Body of pancreas (tissue), 4 donors: ENCODE measurements at regions not wholly inside any gene's neighbourhood (a gene's known extent, or its start where the extent isn't known, plus 50 kb on each side); places are given as distances from the start of the nearest gene placed in this dataset.

ENCODE experiments used
- ATAC-seq: fragments of 150-250 bp; one replicate; pipeline ENCODE4 v1.9.1; 2016
- DNase-seq, 4 donors: peaks; one replicate each; pipeline ENCODE4 v3.0.0-alpha.2; 2019
- H3K27ac ChIP-seq, 4 donors: fragments of 200-600 bp; sonication (generic); 1 replicate in 3 of 4; 2 replicates in 1 of 4; pipeline versions ENCODE4 v1.5.1 to v1.6.1; 2016 to 2019; ENCODE audit warnings: mild to moderate bottlenecking in 1 of 4, mixed read lengths in 1 of 4, moderate library complexity in 1 of 4
- H3K27me3 ChIP-seq, 2 donors: fragments of 200-600 bp; sonication (generic); one replicate each; pipeline ENCODE4 v1.6.0; 2016; ENCODE audit warnings: mild to moderate bottlenecking in 1 of 2
- H3K36me3 ChIP-seq, 2 donors: fragments of 200-600 bp; sonication (generic); replicated peaks in 1 of 2; 2 replicates each; pipeline ENCODE4 v1.5.1; 2016; ENCODE audit warnings: low read depth in 2 of 2; ENCODE audit not compliant: insufficient read depth in 1 of 2
- H3K4me1 ChIP-seq: fragments of 200-600 bp; sonication (generic); one replicate; pipeline ENCODE4 v1.6.0; 2016
- H3K4me3 ChIP-seq, 2 donors: fragments of 200-600 bp; sonication (generic); 1 replicate in 1 of 2; 2 replicates in 1 of 2; pipeline ENCODE4 v1.5.1; 2016 to 2019
- H3K9me3 ChIP-seq, 3 donors: fragments of 200-600 bp; sonication (generic); 1 replicate in 2 of 3; 2 replicates in 1 of 3; pipeline ENCODE4 v1.5.1; 2016
- CTCF ChIP-seq, 7 experiments: fragments of 450-650 bp in 4 of 7; fragments of 200-600 bp in 3 of 7; sonication (generic) in 3 of 7; IDR thresholded peaks; one replicate each; pipeline ENCODE4 v1.5.1; 2016 to 2019; ENCODE audit warnings: antibody characterized with exemption in 7 of 7
- POLR2A ChIP-seq, 3 donors: fragments of 450-650 bp; IDR thresholded peaks; one replicate each; pipeline ENCODE4 v1.6.1; 2016; ENCODE audit warnings: antibody characterized with exemption in 3 of 3, mild to moderate bottlenecking in 2 of 3
- WGBS, 2 donors: methylation state at CpG; one replicate each; pipeline ENCODE4 v1.1.5; 2017; 5-methylcytosine and 5-hydroxymethylcytosine counted together
- intact Hi-C: fragments of 100-400 bp; cut with DNase I; formaldehyde crosslinking; loops from one replicate; pipeline ENCODE4 v1.15.1; 2023

- TF ChIP-seq CTCF (IDR thresholded peaks at IDR 0.05) (no peak), POLR2A (IDR thresholded peaks at IDR 0.05) (no peak)
- Histone ChIP-seq H3K4me1 (no peaks in the 10 kb centered on the region), H3K27ac (no peak overlapping the region), H3K4me3 (no peak overlapping the region), H3K9me3 (no peaks in the 10 kb centered on the region), H3K27me3 (no peaks in the 10 kb centered on the region), H3K36me3 (no peaks in the 10 kb centered on the region)
- intact Hi-C loops: no loop called here
- 52 to 53% methylated on average over 1 of the region's 1 CpG for WGBS, 2 donors
- ATAC-seq (no peak), DNase-seq (no peak)
Observed at GRCh38 chr2:125681576-125681975, 974.4 kb upstream of the GYPC start.

- TF ChIP-seq CTCF (IDR thresholded peaks at IDR 0.05) (no peak), POLR2A (IDR thresholded peaks at IDR 0.05) (no peak)
- Histone ChIP-seq H3K27me3 (no peaks in the 10 kb centered on the region), H3K27ac (no peak overlapping the region), H3K9me3 (no peaks in the 10 kb centered on the region), H3K4me3 (no peak overlapping the region), H3K36me3 (no peaks in the 10 kb centered on the region), H3K4me1 (no peaks in the 10 kb centered on the region)
- ATAC-seq (no peak), DNase-seq (no peak)
- WGBS, 2 donors: 61 to 75% methylated on average over 3 of the region's 3 CpGs
- intact Hi-C loops: no loop called here
Observed at GRCh38 chr2:125681976-125682805, 973.8 kb upstream of the GYPC start.

GRCh38 chr2:125684256-125684655 is 971.7 kb upstream of the GYPC start:
- no peak for DNase-seq
- no peak for TF ChIP-seq CTCF (IDR thresholded peaks at IDR 0.05)
- TF ChIP-seq POLR2A (IDR thresholded peaks at IDR 0.05): no peak
- Histone ChIP-seq H3K27me3 (no peaks in the 10 kb centered on the region), H3K9me3 (no peaks in the 10 kb centered on the region), H3K4me1 (no peaks in the 10 kb centered on the region), H3K36me3 (no peaks in the 10 kb centered on the region), H3K27ac (no peak overlapping the region), H3K4me3 (no peak overlapping the region)
- intact Hi-C loops: no loop called here
- 61 to 65% methylated on average over 2 of the region's 2 CpGs for WGBS, 2 donors
- no peak for ATAC-seq

GRCh38 chr2:125684932-125685331 is 971.0 kb upstream of the GYPC start:
- DNase-seq (no peak), ATAC-seq (no peak)
- no peaks in the 10 kb centered on the region for H3K36me3 ChIP-seq
- H3K4me3 ChIP-seq: no peak overlapping the region
- H3K27ac ChIP-seq: no peak overlapping the region
- 47 to 52% methylated on average over 2 of the region's 2 CpGs for WGBS, 2 donors
- intact Hi-C loops: no loop called here
- no peaks in the 10 kb centered on the region for H3K4me1 ChIP-seq
- H3K27me3 ChIP-seq: no peaks in the 10 kb centered on the region
- no peaks in the 10 kb centered on the region for H3K9me3 ChIP-seq
- TF ChIP-seq CTCF (IDR thresholded peaks at IDR 0.05) (no peak), POLR2A (IDR thresholded peaks at IDR 0.05) (no peak)

GRCh38 chr2:125696560-125696959 is 959.4 kb upstream of the GYPC start:
- no peaks in the 10 kb centered on the region for H3K36me3 ChIP-seq
- no peak overlapping the region for H3K4me3 ChIP-seq
- no peak overlapping the region for H3K27ac ChIP-seq
- ATAC-seq (peak; percentile 42), DNase-seq (no peak)
- H3K9me3 ChIP-seq: no peaks in the 10 kb centered on the region
- H3K4me1 ChIP-seq: no peaks in the 10 kb centered on the region
- intact Hi-C loops: no loop called here
- H3K27me3 ChIP-seq: no peaks in the 10 kb centered on the region
- WGBS, 2 donors: 17 to 18% methylated on average over 2 of the region's 2 CpGs
- TF ChIP-seq POLR2A (IDR thresholded peaks at IDR 0.05) (no peak), CTCF (IDR thresholded peaks at IDR 0.05) (no peak)
